ENCODE measurements at regions not wholly inside any gene's neighbourhood (a gene's known extent, or its start where the extent isn't known, plus 50 kb on each side); places are given as distances from the start of the nearest gene placed in this dataset.
"Not testable (repeated sequence)": the region's sequence is repeated elsewhere in the genome, so short reads cannot be mapped to it uniquely, and the experiment has no call there.

- no peak for DNase-seq
These were observed 251.0 kb upstream of the NPSR1 start for GRCh38 chr7:34406848-34407530.

GRCh38 chr7:34407586-34407985, 250.4 kb upstream of the NPSR1 start:
- DNase-seq = no peak

DNA sequence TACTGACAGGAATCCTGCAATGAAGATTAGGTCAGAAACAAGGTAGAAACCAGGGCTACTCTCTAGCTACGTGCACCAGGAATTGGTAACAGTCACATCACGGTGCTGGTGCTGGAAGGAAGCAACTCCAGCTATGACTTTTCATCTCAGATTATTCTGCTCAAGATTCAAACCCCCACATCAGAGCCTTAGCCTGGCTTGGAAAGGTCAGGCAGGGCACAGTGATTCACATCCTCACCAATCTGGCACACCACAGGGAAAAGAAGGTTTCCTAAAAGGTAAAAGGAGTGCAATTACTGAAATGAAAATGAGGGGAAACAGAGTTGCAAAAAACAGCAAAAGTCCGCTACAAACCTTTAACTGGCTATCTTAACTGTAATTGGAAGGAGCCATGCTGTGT, 240.2 kb upstream of the NPSR1 start:
- no peak for DNase-seq

GRCh38 chr7:34421526-34421925, 236.5 kb upstream of the NPSR1 start:
- DNase-seq = no peak

GRCh38 chr7:34425194-34425593, 232.8 kb upstream of the NPSR1 start:
- DNase-seq = no peak

DNA sequence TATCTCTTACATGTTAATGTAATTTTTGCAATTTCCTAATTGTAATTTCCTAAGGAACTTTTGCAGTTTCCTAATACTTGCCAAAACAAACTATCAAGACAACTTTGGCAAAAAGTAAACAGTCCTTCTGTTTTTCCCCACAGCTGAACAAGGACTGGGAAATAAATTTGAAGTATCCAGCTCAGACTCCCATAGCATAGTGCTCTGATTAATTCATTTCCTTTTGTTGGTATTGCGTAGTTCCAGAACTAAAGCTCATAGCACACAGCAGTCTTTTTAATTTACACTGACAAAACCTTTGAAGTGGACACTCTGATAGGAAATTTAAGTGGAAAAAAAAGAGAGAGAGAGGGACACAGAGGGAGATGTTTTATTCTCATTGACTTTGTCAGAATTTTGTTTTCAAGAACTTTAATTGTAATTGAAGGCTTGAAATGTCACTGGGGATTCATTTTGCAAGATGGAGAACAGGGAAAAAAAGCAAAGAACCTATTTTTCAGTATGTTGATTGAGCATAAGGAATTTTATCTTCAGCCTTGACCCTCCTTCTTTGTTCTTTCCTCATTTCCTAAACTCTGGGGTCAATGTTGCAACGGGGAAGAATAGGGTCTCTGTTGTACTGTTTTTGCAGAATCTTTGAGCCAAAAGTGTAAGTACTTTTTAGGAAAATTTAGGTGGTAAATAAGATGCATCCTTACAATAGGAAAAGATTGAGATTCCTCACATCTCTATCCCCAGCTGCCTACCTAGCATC, 232.2 kb upstream of the NPSR1 start:
- no peak for DNase-seq

GRCh38 chr7:34430456-34430855, 227.6 kb upstream of the NPSR1 start:
- no peak for DNase-seq

- no peak for DNase-seq
These were observed 219.6 kb upstream of the NPSR1 start for GRCh38 chr7:34438436-34438835.

GRCh38 chr7:34445653-34446052, 212.4 kb upstream of the NPSR1 start:
- no peak for DNase-seq

DNA sequence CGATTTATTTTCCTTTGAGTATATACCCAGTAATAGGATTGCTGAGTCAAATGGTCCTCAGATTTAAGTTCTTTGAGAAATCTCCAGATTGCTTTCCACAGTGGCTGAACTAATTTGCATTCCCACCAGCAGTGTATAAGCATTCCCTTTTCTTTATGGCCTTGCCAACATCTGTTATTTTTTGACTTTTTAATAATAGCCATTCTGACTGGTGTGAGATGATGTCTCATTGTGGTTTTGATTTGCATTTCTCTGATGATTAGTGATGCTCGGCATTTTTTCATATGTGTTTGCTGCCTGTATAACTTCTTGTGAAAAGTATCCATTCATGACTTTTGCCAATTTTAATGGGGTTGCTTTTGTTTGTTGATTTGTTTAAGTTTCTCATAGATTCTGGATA, 209.5 kb upstream of the NPSR1 start:
- not testable (repeated sequence) for DNase-seq

- DNase-seq = no peak
These were observed 208.3 kb upstream of the NPSR1 start for GRCh38 chr7:34449765-34450164.

GRCh38 chr7:34451183-34451582, 206.8 kb upstream of the NPSR1 start:
- DNase-seq = no peak

- no peak for DNase-seq
These were observed 206.1 kb upstream of the NPSR1 start for GRCh38 chr7:34451923-34452322.

DNA sequence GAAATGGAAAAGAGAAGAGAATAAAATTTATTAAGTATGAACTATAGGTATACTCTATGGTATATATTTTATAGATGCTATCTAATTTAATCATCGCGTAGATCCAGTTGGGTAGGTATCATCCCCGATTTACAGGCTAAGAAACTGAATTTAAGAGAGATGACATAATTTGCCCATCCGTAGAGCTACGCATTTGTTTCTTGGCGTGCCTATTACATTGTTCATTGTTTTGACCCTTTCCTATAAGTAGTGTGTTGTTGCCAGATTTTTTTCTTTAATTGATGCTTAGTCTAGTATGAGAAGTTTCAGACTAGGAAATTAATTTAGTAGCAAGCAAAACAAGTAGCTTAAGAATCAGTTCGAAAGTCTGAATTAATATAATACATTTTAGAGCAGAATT, 205.7 kb upstream of the NPSR1 start:
- DNase-seq = no peak

GRCh38 chr7:34453150-34453549, 204.9 kb upstream of the NPSR1 start:
- no peak for DNase-seq

- no peak for DNase-seq
These were observed 203.6 kb upstream of the NPSR1 start for GRCh38 chr7:34454381-34454780.

DNA sequence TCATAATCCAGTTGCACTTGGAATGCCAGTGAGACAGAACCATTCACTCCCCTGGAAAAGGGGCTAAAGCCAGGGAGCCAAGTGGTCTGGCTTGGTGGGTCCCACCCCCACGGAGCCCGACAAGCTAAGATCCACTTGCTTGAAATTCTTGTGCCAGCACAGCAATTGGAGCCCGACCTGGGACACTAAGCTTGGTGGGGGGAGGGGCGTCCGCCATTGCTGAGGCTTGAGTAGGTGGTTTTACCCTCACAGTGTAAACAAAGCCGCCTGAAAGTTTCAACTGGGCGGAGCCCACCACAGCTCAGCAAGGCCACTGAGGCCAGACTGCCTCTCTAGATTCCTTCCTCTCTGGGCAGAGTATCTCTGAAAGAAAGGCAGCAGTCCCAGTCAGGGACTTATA, 200.7 kb upstream of the NPSR1 start:
- no peak for DNase-seq

GRCh38 chr7:34463830-34464229, 194.2 kb upstream of the NPSR1 start:
- DNase-seq = no peak

- no peak for DNase-seq
These were observed 186.2 kb upstream of the NPSR1 start for GRCh38 chr7:34471844-34472243.

DNA sequence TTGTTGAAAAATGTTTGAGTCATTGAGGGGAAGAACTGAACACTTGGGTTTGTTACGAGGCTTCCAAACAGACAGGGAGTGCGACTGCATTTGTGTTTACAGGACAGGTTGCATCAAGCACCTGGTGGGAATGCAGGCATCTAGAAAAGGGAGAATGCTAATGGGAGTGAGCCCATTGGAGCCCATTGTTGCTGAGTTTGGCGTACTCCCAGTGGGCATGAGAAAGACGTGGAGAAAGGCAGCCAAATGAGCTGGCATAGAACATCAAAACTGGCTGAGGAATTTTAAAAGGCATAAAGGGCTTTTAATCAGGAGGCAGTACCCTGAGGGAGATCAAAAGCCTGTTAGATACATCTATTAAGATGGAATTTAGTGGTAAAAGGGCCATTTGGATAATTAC, 171.6 kb upstream of the NPSR1 start:
- DNase-seq = no peak

GRCh38 chr7:34487391-34488115, 170.5 kb upstream of the NPSR1 start:
- DNase-seq = no peak

DNA sequence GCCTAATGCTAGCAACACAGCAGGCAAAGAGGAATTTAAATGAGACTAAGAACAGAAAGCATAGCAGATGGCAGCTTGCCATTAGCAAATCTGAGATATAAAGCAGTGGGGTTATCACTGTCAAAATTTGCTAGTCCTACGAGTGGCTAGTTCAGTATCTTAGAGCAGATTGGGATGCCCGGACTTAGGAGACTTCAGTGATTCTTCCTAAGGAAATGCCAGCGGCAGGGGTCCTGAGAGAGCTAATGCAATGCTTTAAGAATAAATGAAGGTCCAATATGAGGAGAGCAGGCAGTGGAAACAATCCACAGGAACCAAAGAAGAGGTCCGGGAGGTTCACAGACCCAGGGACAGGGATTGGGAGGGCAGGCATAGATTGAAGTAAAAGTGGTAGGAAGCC, 169.3 kb upstream of the NPSR1 start:
- DNase-seq = no peak

- no peak for DNase-seq
These were observed 166.1 kb upstream of the NPSR1 start for GRCh38 chr7:34491899-34492298.

- DNase-seq = no peak
These were observed 164.3 kb upstream of the NPSR1 start for GRCh38 chr7:34493752-34494151.
